SK-N-SH treated with all-trans-retinoic acid at 6 μM for 48 hours (cell line): ENCODE measurements at regions not wholly inside any gene's neighbourhood (a gene's known extent, or its start where the extent isn't known, plus 50 kb on each side); places are given as distances from the start of the nearest gene placed in this dataset.

Experiments used
- ATAC-seq: fragments of 200-7000 bp; cut with Tn5 transposase; 3 replicates; pipeline ENCODE4 v1.9.1; 2020; ENCODE audit warnings: mild to moderate bottlenecking, moderate library complexity
- ARNTL ChIP-seq: fragments of 450-650 bp; formaldehyde crosslinking; IDR thresholded peaks from 2 replicates; pipeline ENCODE4 v1.5.0; 2020; ENCODE audit warnings: low read depth, mild to moderate bottlenecking, moderate library complexity, borderline replicate concordance
- BACH2 ChIP-seq: fragments of 250-450 bp; sonication (Bioruptor Pico); IDR thresholded peaks from 2 replicates; pipeline ENCODE4 v1.9.0; 2021; ENCODE audit warnings: mild to moderate bottlenecking, borderline replicate concordance
- CREB5 ChIP-seq: fragments of 250-450 bp; sonication (Bioruptor Pico); IDR thresholded peaks from 2 replicates; pipeline ENCODE4 v1.5.1; 2020; ENCODE audit warnings: low read depth, mild to moderate bottlenecking, moderate library complexity
- CSDC2 ChIP-seq: fragments of 250-450 bp; sonication (Bioruptor Pico); IDR thresholded peaks from 2 replicates; pipeline ENCODE4 v1.5.0; 2020; ENCODE audit warnings: mild to moderate bottlenecking, moderate library complexity
- CSRNP3 ChIP-seq: fragments of 250-450 bp; sonication (Bioruptor Pico); IDR thresholded peaks from 2 replicates; pipeline ENCODE4 v1.5.1; 2021; ENCODE audit warnings: mild to moderate bottlenecking, moderate library complexity
- ESRRG ChIP-seq: fragments of 250-450 bp; sonication (Bioruptor Pico); IDR thresholded peaks from 2 replicates; pipeline ENCODE4 v1.6.1; 2021; ENCODE audit warnings: mild to moderate bottlenecking
- GLIS3 ChIP-seq: fragments of 250-450 bp; sonication (Bioruptor Pico); IDR thresholded peaks from 2 replicates; pipeline ENCODE4 v1.5.0; 2020; ENCODE audit warnings: mild to moderate bottlenecking, moderate library complexity
- ISL1 ChIP-seq: fragments of 250-450 bp; sonication (Bioruptor Pico); IDR thresholded peaks from 2 replicates; pipeline ENCODE4 v2.1.2; 2022; ENCODE audit warnings: mild to moderate bottlenecking, moderate library complexity
- OSR1 ChIP-seq: fragments of 250-450 bp; sonication (Bioruptor Pico); IDR thresholded peaks from 2 replicates; pipeline ENCODE4 v1.8.0; 2022; ENCODE audit warnings: moderate library complexity, mild to moderate bottlenecking, inconsistent platforms
- PATZ1 ChIP-seq: fragments of 250-450 bp; sonication (Bioruptor Pico); IDR thresholded peaks from 2 replicates; pipeline ENCODE4 v1.8.0; 2020; ENCODE audit warnings: mild to moderate bottlenecking, moderate library complexity, borderline replicate concordance
- POU6F1 ChIP-seq: fragments of 250-450 bp; sonication (Bioruptor Pico); IDR thresholded peaks from 2 replicates; pipeline ENCODE4 v1.8.0; 2021; ENCODE audit warnings: low read depth, mild to moderate bottlenecking, moderate library complexity, borderline replicate concordance
- PPARA ChIP-seq: fragments of 250-450 bp; sonication (Bioruptor Pico); IDR thresholded peaks from 2 replicates; pipeline ENCODE4 v1.5.0; 2020; ENCODE audit warnings: mild to moderate bottlenecking, borderline replicate concordance
- SNAI2 ChIP-seq: fragments of 250-450 bp; sonication (Bioruptor Pico); IDR thresholded peaks from 2 replicates; pipeline ENCODE4 v1.5.0; 2020; ENCODE audit warnings: mild to moderate bottlenecking, moderate library complexity
- TCF4 ChIP-seq: fragments of 250-450 bp; sonication (Bioruptor Pico); IDR thresholded peaks from 2 replicates; pipeline ENCODE4 v1.8.0; 2021; ENCODE audit warnings: mild to moderate bottlenecking, moderate library complexity, borderline replicate concordance
- TSHZ2 ChIP-seq: fragments of 250-450 bp; sonication (Bioruptor Pico); IDR thresholded peaks from 2 replicates; pipeline ENCODE4 v1.5.0; 2020; ENCODE audit warnings: mild to moderate bottlenecking, moderate library complexity
- ZC3H10 ChIP-seq: fragments of 250-450 bp; sonication (Bioruptor Pico); IDR thresholded peaks from 2 replicates; pipeline ENCODE4 v1.5.1; 2021; ENCODE audit warnings: mild to moderate bottlenecking, moderate library complexity
- ZFP3 ChIP-seq: fragments of 250-450 bp; sonication (Bioruptor Pico); IDR thresholded peaks from 2 replicates; pipeline ENCODE4 v1.5.0; 2020; ENCODE audit warnings: mild to moderate bottlenecking, moderate library complexity
- ZFP30 ChIP-seq: fragments of 450-650 bp; formaldehyde crosslinking; IDR thresholded peaks from 2 replicates; pipeline ENCODE4 v1.5.0; 2022; ENCODE audit warnings: mild to moderate bottlenecking, moderate library complexity
- ZNF565 ChIP-seq: fragments of 450-650 bp; formaldehyde crosslinking; conservative IDR thresholded peaks from 2 replicates; pipeline ENCODE4 v1.5.0; 2020; ENCODE audit warnings: low read depth, mild to moderate bottlenecking, moderate library complexity
- ZNF70 ChIP-seq: fragments of 450-650 bp; formaldehyde crosslinking; IDR thresholded peaks from 2 replicates; pipeline ENCODE4 v1.5.0; 2020; ENCODE audit warnings: mild to moderate bottlenecking, moderate library complexity
- ZNF8 ChIP-seq: fragments of 450-650 bp; formaldehyde crosslinking; IDR thresholded peaks from 2 replicates; pipeline ENCODE4 v1.5.0; 2020; ENCODE audit warnings: mild to moderate bottlenecking, moderate library complexity

GRCh38 chr16:86991679-86992078 lies 325.5 kb downstream of the C16orf95 start:
- no peak for ATAC-seq
- TF ChIP-seq CSRNP3 (CRISPR knock-in tag) = no peak
- no peak for TF ChIP-seq ARNTL (CRISPR knock-in tag)
- TF ChIP-seq ZFP3 (CRISPR knock-in tag) = no peak
- no peak for TF ChIP-seq ZNF565 (CRISPR knock-in tag)
- TF ChIP-seq ZNF8 = no peak
- TF ChIP-seq CSDC2 = no peak
- TF ChIP-seq ESRRG = no peak
- TF ChIP-seq TCF4 (CRISPR knock-in tag) = no peak
- TF ChIP-seq ZNF70 (CRISPR knock-in tag) = no peak
- TF ChIP-seq POU6F1 = no peak
- TF ChIP-seq SNAI2 (CRISPR knock-in tag) = no peak
- TF ChIP-seq CREB5 = no peak
- TF ChIP-seq, all 23 proteins: peak for 0

- no peak for ATAC-seq
- no peak for TF ChIP-seq ZFP30 (CRISPR knock-in tag)
- TF ChIP-seq ZNF565 (CRISPR knock-in tag) = no peak
- no peak for TF ChIP-seq TCF4 (CRISPR knock-in tag)
- no peak for TF ChIP-seq BACH2 (CRISPR knock-in tag)
- TF ChIP-seq ARNTL (CRISPR knock-in tag) = no peak
- no peak for TF ChIP-seq OSR1
- TF ChIP-seq ISL1 (CRISPR knock-in tag) = no peak
- TF ChIP-seq ZFP3 (CRISPR knock-in tag) = no peak
- TF ChIP-seq ZNF8 = no peak
- no peak for TF ChIP-seq GLIS3 (CRISPR knock-in tag)
Observed at GRCh38 chr16:86992587-86992986, 324.6 kb downstream of the C16orf95 start.

- no peak for ATAC-seq
- TF ChIP-seq BACH2 (CRISPR knock-in tag) (no peak), ZFP3 (CRISPR knock-in tag) (no peak), ZNF70 (CRISPR knock-in tag) (no peak), PATZ1 (no peak), CSRNP3 (CRISPR knock-in tag) (no peak), ZNF565 (CRISPR knock-in tag) (no peak), PPARA (CRISPR knock-in tag) (no peak), ISL1 (CRISPR knock-in tag) (no peak), OSR1 (no peak), ZC3H10 (CRISPR knock-in tag) (no peak), ZFP30 (CRISPR knock-in tag) (no peak), TSHZ2 (CRISPR knock-in tag) (no peak)
Observed at GRCh38 chr16:86993426-86994110, 323.6 kb downstream of the C16orf95 start.
